ENCODE measurements at regions not wholly inside any gene's neighbourhood (a gene's known extent, or its start where the extent isn't known, plus 50 kb on each side); places are given as distances from the start of the nearest gene placed in this dataset.

DNA sequence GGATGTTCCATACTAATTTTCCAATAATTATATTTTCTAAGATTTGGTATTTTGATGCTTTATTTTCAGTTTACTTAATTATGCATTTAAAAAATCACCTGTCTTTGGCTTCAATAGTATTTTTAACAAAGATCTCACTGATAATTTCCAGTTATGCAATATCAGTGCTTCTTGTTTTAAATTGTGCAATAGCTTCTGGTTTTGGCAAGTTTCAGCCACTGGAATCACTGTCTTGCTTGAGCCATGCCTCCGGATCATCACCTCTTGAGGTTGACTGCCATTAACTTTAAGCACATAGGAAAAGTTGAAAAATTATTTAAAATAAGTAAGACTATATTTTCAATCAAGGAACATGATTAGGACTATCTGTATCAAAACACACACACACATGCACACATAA lies 1242.1 kb downstream of the HACE1 start:
- no peak for TF ChIP-seq EGR1 (IDR thresholded peaks at IDR 0.05; ENCODE audit: low read depth in 2 of 2)
- TF ChIP-seq, protein P1, sequence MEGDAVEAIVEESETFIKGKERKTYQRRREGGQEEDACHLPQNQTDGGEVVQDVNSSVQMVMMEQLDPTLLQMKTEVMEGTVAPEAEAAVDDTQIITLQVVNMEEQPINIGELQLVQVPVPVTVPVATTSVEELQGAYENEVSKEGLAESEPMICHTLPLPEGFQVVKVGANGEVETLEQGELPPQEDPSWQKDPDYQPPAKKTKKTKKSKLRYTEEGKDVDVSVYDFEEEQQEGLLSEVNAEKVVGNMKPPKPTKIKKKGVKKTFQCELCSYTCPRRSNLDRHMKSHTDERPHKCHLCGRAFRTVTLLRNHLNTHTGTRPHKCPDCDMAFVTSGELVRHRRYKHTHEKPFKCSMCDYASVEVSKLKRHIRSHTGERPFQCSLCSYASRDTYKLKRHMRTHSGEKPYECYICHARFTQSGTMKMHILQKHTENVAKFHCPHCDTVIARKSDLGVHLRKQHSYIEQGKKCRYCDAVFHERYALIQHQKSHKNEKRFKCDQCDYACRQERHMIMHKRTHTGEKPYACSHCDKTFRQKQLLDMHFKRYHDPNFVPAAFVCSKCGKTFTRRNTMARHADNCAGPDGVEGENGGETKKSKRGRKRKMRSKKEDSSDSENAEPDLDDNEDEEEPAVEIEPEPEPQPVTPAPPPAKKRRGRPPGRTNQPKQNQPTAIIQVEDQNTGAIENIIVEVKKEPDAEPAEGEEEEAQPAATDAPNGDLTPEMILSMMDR (IDR thresholded peaks at IDR 0.05; ENCODE audit: low read depth, low read length, missing input control) = no peak
- TF ChIP-seq TAF1 (conservative IDR thresholded peaks at IDR 0.05) = no peak
- TF ChIP-seq MAX (IDR thresholded peaks at IDR 0.05) = no peak
- TF ChIP-seq RXRA (IDR thresholded peaks at IDR 0.05) = no peak

All from liver (tissue), 3 donors.